Vagina (tissue), 2 donors: ENCODE measurements at regions not wholly inside any gene's neighbourhood (a gene's known extent, or its start where the extent isn't known, plus 50 kb on each side); places are given as distances from the start of the nearest gene placed in this dataset.

Experiments
- DNase-seq, 2 donors: peaks; one replicate each; pipeline ENCODE4 v3.0.0-alpha.2; 2017; ENCODE audit errors: extremely low spot score in 2 of 2
- H3K27ac ChIP-seq: fragments of 200-600 bp; sonication (generic); one replicate; pipeline ENCODE4 v1.5.1; 2019
- H3K27me3 ChIP-seq: fragments of 200-600 bp; sonication (generic); one replicate; pipeline ENCODE4 v1.5.1; 2019
- H3K36me3 ChIP-seq, 2 donors: fragments of 200-600 bp; sonication (generic); one replicate each; pipeline ENCODE4 v1.5.1; 2017 to 2019
- H3K4me1 ChIP-seq: fragments of 200-600 bp; sonication (generic); one replicate; pipeline ENCODE4 v1.5.1; 2019
- H3K4me3 ChIP-seq, 2 donors: fragments of 200-600 bp; sonication (generic); 1 replicate in 1 of 2; 2 replicates in 1 of 2; pipeline ENCODE4 v1.5.1; 2016 to 2019
- H3K9me3 ChIP-seq: fragments of 200-600 bp; sonication (generic); one replicate; pipeline ENCODE4 v1.5.1; 2019
- CTCF ChIP-seq, 3 experiments: fragments of 450-650 bp in 2 of 3; fragments of 200-600 bp in 1 of 3; sonication (generic) in 1 of 3; IDR thresholded peaks; one replicate each; pipeline ENCODE4 v1.5.1; 2017 to 2019; ENCODE audit warnings: antibody characterized with exemption in 3 of 3, mild to moderate bottlenecking in 2 of 3, moderate library complexity in 2 of 3
- POLR2A ChIP-seq, 2 donors: fragments of 450-650 bp; IDR thresholded peaks; one replicate each; pipeline ENCODE4 v1.6.1; 2017; ENCODE audit warnings: antibody characterized with exemption in 2 of 2, mild to moderate bottlenecking in 2 of 2, moderate library complexity in 2 of 2
- POLR2AphosphoS5 ChIP-seq, 2 donors: sonication (generic); formaldehyde crosslinking; IDR thresholded peaks; one replicate each; pipeline ENCODE4 v1.9.0; 2017; ENCODE audit warnings: antibody characterized with exemption in 2 of 2, mild to moderate bottlenecking in 2 of 2, low read depth in 1 of 2; ENCODE audit not compliant: insufficient read depth in 1 of 2
- intact Hi-C: fragments of 100-400 bp; cut with DNase I; formaldehyde crosslinking; loops from one replicate; pipeline ENCODE4 v1.15.1; 2023

GRCh38 chr4:96036781-96037180 is 196.9 kb downstream of the PDHA2 start:
- no peak for TF ChIP-seq POLR2AphosphoS5 (IDR thresholded peaks at IDR 0.05; ENCODE audit: insufficient read depth in 1 of 2, low read depth in 1 of 2)
- no peak for TF ChIP-seq CTCF (IDR thresholded peaks at IDR 0.05)
- TF ChIP-seq POLR2A (IDR thresholded peaks at IDR 0.05) = no peak

DNA sequence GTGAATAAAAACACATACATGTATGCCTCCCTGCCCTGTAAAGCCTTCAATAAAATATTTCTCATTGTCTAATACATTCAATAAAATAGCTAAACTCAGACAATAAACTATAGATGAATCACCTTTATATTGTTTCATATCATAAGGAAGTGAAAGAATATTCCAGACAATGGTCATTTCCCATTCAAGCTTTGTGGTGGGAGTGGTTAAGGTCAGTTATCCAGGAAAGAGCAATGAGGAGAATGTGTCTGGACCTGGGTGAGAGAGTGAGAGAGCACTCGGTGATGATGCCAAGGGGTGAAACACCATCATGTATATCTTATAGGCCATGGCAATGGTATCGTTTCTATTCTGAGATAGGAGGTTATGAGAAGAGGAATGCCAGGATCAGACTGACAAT is 197.8 kb downstream of the PDHA2 start:
- no peaks in the 10 kb centered on the region for H3K9me3 ChIP-seq
- H3K27me3 ChIP-seq = no peaks in the 10 kb centered on the region
- no peak for DNase-seq
- intact Hi-C loops = no loop called here
- TF ChIP-seq POLR2A (IDR thresholded peaks at IDR 0.05) = no peak
- no peak for TF ChIP-seq POLR2AphosphoS5 (IDR thresholded peaks at IDR 0.05; ENCODE audit: insufficient read depth in 1 of 2, low read depth in 1 of 2)
- TF ChIP-seq CTCF (IDR thresholded peaks at IDR 0.05) = no peak
- H3K4me3 ChIP-seq = no peak overlapping the region
- H3K36me3 ChIP-seq = no peaks in the 10 kb centered on the region
- H3K27ac ChIP-seq = no peak overlapping the region
- H3K4me1 ChIP-seq = no peaks in the 10 kb centered on the region

More at GRCh38 chr4:96036781-96037180, 196.9 kb downstream of the PDHA2 start:
- no peaks in the 10 kb centered on the region for H3K27me3 ChIP-seq
- intact Hi-C loops = no loop called here
- no peaks in the 10 kb centered on the region for H3K9me3 ChIP-seq
- DNase-seq = no peak
- no peaks in the 10 kb centered on the region for H3K36me3 ChIP-seq
- H3K4me3 ChIP-seq = no peak overlapping the region
- no peak overlapping the region for H3K27ac ChIP-seq
- H3K4me1 ChIP-seq = no peaks in the 10 kb centered on the region

DNA sequence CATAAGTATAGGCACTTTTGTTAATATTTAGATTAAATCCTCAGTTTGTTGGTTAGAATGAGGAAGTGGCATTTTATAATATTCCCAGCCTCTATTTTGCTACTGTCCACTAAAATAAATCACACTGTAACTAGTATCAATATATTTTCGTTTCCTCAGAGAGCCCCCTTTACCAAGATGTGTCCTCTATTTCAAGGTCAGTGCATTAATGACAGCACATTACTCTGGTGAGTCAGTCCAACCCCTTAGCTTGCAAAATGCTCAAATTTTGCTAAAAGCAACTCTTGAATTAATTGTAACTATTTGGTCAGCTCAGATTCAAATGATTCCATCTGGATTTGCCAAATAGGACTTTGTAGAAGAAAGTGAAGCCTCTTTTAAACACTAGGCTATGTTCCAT is 199.3 kb downstream of the PDHA2 start:
- H3K9me3 ChIP-seq = no peaks in the 10 kb centered on the region
- no peaks in the 10 kb centered on the region for H3K4me1 ChIP-seq
- H3K4me3 ChIP-seq = no peak overlapping the region
- no peak for TF ChIP-seq POLR2A (IDR thresholded peaks at IDR 0.05)
- TF ChIP-seq POLR2AphosphoS5 (IDR thresholded peaks at IDR 0.05; ENCODE audit: insufficient read depth in 1 of 2, low read depth in 1 of 2) = no peak
- TF ChIP-seq CTCF (IDR thresholded peaks at IDR 0.05) = no peak
- intact Hi-C loops = no loop called here
- H3K36me3 ChIP-seq = no peaks in the 10 kb centered on the region
- no peaks in the 10 kb centered on the region for H3K27me3 ChIP-seq
- H3K27ac ChIP-seq = no peak overlapping the region
- no peak for DNase-seq

GRCh38 chr4:96039803-96040436 is 200.0 kb downstream of the PDHA2 start:
- no peaks in the 10 kb centered on the region for H3K36me3 ChIP-seq
- H3K27ac ChIP-seq = no peak overlapping the region
- H3K4me3 ChIP-seq = no peak overlapping the region
- H3K4me1 ChIP-seq = no peaks in the 10 kb centered on the region
- TF ChIP-seq POLR2A (IDR thresholded peaks at IDR 0.05) (no peak), CTCF (IDR thresholded peaks at IDR 0.05) (no peak), POLR2AphosphoS5 (IDR thresholded peaks at IDR 0.05; ENCODE audit: insufficient read depth in 1 of 2, low read depth in 1 of 2) (no peak)
- DNase-seq = no peak
- H3K27me3 ChIP-seq = no peaks in the 10 kb centered on the region
- no peaks in the 10 kb centered on the region for H3K9me3 ChIP-seq
- intact Hi-C loops = no loop called here

- Histone ChIP-seq H3K27me3 (no peaks in the 10 kb centered on the region), H3K9me3 (no peaks in the 10 kb centered on the region), H3K4me1 (no peaks in the 10 kb centered on the region), H3K27ac (no peak overlapping the region), H3K36me3 (no peaks in the 10 kb centered on the region), H3K4me3 (no peak overlapping the region)
- TF ChIP-seq POLR2A (IDR thresholded peaks at IDR 0.05) = no peak
- no peak for TF ChIP-seq CTCF (IDR thresholded peaks at IDR 0.05)
- TF ChIP-seq POLR2AphosphoS5 (IDR thresholded peaks at IDR 0.05; ENCODE audit: insufficient read depth in 1 of 2, low read depth in 1 of 2) = no peak
- intact Hi-C loops = no loop called here
- no peak for DNase-seq
Measured at GRCh38 chr4:96044971-96045370, 205.1 kb downstream of the PDHA2 start.
